ENCODE measurements at regions not wholly inside any gene's neighbourhood (a gene's known extent, or its start where the extent isn't known, plus 50 kb on each side); places are given as distances from the start of the nearest gene placed in this dataset.

DNA sequence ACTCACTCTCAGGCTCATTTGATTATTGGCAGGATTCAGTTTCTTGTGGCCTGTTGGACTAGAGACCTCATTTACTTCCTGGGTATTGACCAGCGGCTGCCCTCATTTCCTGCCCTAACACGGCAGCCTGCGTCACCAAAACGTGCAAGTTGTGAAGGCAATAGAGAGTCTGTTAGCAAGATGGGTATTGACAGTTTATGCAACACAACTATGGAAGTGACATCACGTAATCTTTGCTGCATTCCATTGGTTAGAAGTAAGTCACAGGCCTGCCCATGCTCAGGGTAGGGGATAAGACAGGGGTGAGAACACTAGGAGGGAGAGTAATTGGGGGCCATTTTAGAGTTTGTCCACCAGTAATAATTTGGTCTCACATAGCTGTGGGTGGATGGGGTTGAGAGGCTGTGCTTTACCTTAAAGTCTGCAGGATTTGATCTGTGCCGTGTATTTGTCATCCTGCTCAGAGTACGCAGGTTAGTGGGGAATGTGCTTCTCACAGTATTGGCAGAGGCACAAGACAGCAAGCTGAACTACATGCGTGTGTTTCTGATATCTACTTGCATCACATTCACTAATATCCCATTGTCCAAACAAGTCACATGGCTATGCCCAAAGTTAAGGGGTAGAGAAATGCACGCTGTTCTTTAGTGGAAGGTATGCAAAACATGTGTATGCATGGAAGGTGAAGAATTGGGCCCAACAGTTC lies 83.3 kb downstream of the EDEM1 start:
- TF ChIP-seq, protein P1, sequence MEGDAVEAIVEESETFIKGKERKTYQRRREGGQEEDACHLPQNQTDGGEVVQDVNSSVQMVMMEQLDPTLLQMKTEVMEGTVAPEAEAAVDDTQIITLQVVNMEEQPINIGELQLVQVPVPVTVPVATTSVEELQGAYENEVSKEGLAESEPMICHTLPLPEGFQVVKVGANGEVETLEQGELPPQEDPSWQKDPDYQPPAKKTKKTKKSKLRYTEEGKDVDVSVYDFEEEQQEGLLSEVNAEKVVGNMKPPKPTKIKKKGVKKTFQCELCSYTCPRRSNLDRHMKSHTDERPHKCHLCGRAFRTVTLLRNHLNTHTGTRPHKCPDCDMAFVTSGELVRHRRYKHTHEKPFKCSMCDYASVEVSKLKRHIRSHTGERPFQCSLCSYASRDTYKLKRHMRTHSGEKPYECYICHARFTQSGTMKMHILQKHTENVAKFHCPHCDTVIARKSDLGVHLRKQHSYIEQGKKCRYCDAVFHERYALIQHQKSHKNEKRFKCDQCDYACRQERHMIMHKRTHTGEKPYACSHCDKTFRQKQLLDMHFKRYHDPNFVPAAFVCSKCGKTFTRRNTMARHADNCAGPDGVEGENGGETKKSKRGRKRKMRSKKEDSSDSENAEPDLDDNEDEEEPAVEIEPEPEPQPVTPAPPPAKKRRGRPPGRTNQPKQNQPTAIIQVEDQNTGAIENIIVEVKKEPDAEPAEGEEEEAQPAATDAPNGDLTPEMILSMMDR (IDR thresholded peaks at IDR 0.05), result no peak
- Histone ChIP-seq H3K9me3 (no peaks in the 10 kb centered on the region), H3K4me3 (no peak overlapping the region), H3K27ac (no peak overlapping the region), H3K27me3 (replicated peaks; ENCODE audit: insufficient read depth) (no peaks in the 10 kb centered on the region), H3K4me1 (ENCODE audit: control insufficient read depth in 1 of 2, low read depth in 2 of 2) (no peaks in the 10 kb centered on the region), H3K36me3 (no peaks in the 10 kb centered on the region)
- no peak for DNase-seq (ENCODE audit: low spot score)
- no peak for ATAC-seq (ENCODE audit: insufficient number of reproducible peaks, low FRiP score, low read depth)

DNA sequence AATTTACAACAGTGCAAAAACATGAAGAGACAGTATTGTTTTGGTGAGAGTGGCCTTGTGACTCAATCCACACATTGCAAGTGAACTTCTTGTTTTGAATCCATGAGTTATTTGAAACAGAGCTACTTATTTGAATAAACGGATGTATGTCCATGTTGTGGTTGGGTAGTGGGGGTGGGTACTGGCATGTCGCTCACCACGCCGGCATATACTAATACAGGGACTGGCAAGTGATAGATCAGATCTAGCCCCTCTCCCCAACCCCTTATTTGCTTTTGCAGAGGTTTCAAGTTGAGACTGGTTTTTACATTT lies 83.8 kb downstream of the EDEM1 start:
- Histone ChIP-seq H3K9me3 (no peaks in the 10 kb centered on the region), H3K27me3 (replicated peaks; ENCODE audit: insufficient read depth) (no peaks in the 10 kb centered on the region), H3K4me1 (ENCODE audit: control insufficient read depth in 1 of 2, low read depth in 2 of 2) (no peaks in the 10 kb centered on the region), H3K4me3 (no peak overlapping the region), H3K36me3 (no peaks in the 10 kb centered on the region), H3K27ac (no peak overlapping the region)
- no peak for ATAC-seq (ENCODE audit: insufficient number of reproducible peaks, low FRiP score, low read depth)
- DNase-seq (ENCODE audit: low spot score), result no peak
- TF ChIP-seq, protein P1 (IDR thresholded peaks at IDR 0.05), result no peak

DNA sequence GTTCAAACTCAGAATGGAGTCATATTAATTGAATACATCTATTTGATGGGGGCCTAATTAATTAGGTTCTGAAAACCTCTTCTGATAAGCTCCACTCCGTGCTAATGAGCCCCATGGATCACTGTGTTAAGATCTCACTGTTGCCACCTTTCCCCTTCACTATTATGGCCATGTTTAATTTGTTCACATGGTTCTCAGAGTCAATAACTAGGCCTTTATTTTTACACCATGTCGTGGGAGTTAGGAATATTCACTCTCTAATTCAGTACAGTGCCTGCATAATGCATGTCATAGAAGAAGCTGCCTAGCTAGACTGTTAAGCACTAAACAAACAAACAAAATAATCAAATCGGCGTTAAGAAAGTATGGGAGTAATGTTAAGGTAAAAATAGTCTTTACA lies 84.9 kb downstream of the EDEM1 start:
- TF ChIP-seq, protein P1 (IDR thresholded peaks at IDR 0.05), result no peak
- H3K27me3 ChIP-seq (replicated peaks; ENCODE audit: insufficient read depth), result no peaks in the 10 kb centered on the region
- no peaks in the 10 kb centered on the region for H3K9me3 ChIP-seq
- no peak for ATAC-seq (ENCODE audit: insufficient number of reproducible peaks, low FRiP score, low read depth)
- H3K36me3 ChIP-seq, result no peaks in the 10 kb centered on the region
- H3K27ac ChIP-seq, result no peak overlapping the region
- no peaks in the 10 kb centered on the region for H3K4me1 ChIP-seq (ENCODE audit: control insufficient read depth in 1 of 2, low read depth in 2 of 2)
- no peak for DNase-seq (ENCODE audit: low spot score)
- no peak overlapping the region for H3K4me3 ChIP-seq

DNA sequence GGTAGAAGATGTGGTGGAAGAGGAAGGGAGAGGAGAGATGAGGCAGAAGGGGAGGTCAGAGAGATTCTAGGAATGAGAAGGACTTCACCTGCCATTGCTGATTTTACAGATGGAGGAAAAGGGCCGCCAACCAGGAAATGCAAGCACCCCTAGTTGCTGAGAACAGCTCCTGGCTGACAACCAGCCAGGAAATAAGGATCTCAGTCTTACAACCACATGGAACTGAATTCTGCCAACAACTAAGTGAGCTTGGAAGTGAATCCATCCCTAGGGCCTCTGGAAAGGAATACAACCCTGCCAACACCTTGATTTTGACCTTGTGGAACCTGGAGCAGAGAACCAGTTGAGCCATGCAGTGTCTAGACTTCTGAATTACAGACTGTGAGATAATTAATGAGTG lies 86.6 kb downstream of the EDEM1 start:
- H3K27ac ChIP-seq, result no peak overlapping the region
- ATAC-seq (ENCODE audit: insufficient number of reproducible peaks, low FRiP score, low read depth), result no peak
- no peaks in the 10 kb centered on the region for H3K4me1 ChIP-seq (ENCODE audit: control insufficient read depth in 1 of 2, low read depth in 2 of 2)
- H3K9me3 ChIP-seq, result no peaks in the 10 kb centered on the region
- H3K36me3 ChIP-seq, result no peaks in the 10 kb centered on the region
- TF ChIP-seq, protein P1 (IDR thresholded peaks at IDR 0.05), result no peak
- no peak for DNase-seq (ENCODE audit: low spot score)
- H3K27me3 ChIP-seq (replicated peaks; ENCODE audit: insufficient read depth), result no peaks in the 10 kb centered on the region
- no peak overlapping the region for H3K4me3 ChIP-seq

DNA sequence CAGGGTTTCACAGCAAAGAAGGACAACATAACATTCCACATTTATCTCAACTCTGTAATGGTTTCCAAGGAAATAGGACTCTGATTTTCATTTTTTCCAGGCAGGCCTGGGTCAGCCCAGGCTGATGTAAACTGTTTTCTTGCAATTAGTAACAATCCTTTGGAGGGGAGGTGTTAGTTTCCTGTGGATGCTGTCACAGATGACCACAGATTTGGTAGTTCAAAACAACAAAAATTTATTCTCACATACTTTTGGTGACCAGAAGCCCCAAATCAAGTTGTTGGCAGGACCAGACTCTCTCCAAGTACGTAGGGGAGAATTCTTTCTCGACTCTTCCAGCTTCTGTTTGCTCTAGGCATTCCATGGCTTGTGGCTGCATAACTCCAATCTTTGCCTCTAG lies 88.0 kb downstream of the EDEM1 start:
- no peaks in the 10 kb centered on the region for H3K27me3 ChIP-seq (replicated peaks; ENCODE audit: insufficient read depth)
- no peaks in the 10 kb centered on the region for H3K36me3 ChIP-seq
- no peak overlapping the region for H3K4me3 ChIP-seq
- no peaks in the 10 kb centered on the region for H3K4me1 ChIP-seq (ENCODE audit: control insufficient read depth in 1 of 2, low read depth in 2 of 2)
- DNase-seq (ENCODE audit: low spot score) (no peak), ATAC-seq (ENCODE audit: insufficient number of reproducible peaks, low FRiP score, low read depth) (no peak)
- H3K27ac ChIP-seq, result no peak overlapping the region
- peaks cover 3% of the 10 kb centered on the region for H3K9me3 ChIP-seq
- TF ChIP-seq, protein P1 (IDR thresholded peaks at IDR 0.05), result no peak
